Transverse colon (tissue), 4 donors: ENCODE measurements at regions not wholly inside any gene's neighbourhood (a gene's known extent, or its start where the extent isn't known, plus 50 kb on each side); places are given as distances from the start of the nearest gene placed in this dataset.

ENCODE experiments used
- CTCF ChIP-seq, 5 experiments: fragments of 200-600 bp in 3 of 5; fragments of 450-650 bp in 2 of 5; sonication (generic) in 3 of 5; IDR thresholded peaks; 1 replicate in 2 of 5; 2 replicates in 3 of 5; pipeline ENCODE4 v1.5.1; 2016 to 2017; ENCODE audit warnings: antibody characterized with exemption in 5 of 5, inconsistent platforms in 3 of 5, mild to moderate bottlenecking in 2 of 5, moderate library complexity in 1 of 5
- POLR2A ChIP-seq: fragments of 450-650 bp; IDR thresholded peaks from one replicate; pipeline ENCODE4 v1.6.1; 2016; ENCODE audit warnings: antibody characterized with exemption, mild to moderate bottlenecking, moderate library complexity
- POLR2AphosphoS5 ChIP-seq, 3 donors: sonication (generic); formaldehyde crosslinking; IDR thresholded peaks; one replicate each; pipeline ENCODE4 v1.6.1; 2016; ENCODE audit warnings: antibody characterized with exemption in 3 of 3

GRCh38 chr14:40574780-40575179, 1031.9 kb upstream of the LRFN5 start:
- TF ChIP-seq CTCF (IDR thresholded peaks at IDR 0.05) (no peak), POLR2AphosphoS5 (IDR thresholded peaks at IDR 0.05) (no peak), POLR2A (no peak)
